ENCODE measurements at regions not wholly inside any gene's neighbourhood (a gene's known extent, or its start where the extent isn't known, plus 50 kb on each side); places are given as distances from the start of the nearest gene placed in this dataset.

GRCh38 chr5:104418056-104418455 lies 855.5 kb upstream of the NUDT12 start:
- TF ChIP-seq CTCF (IDR thresholded peaks at IDR 0.05): no peak
- no peak for TF ChIP-seq POLR2A (IDR thresholded peaks at IDR 0.05)
- TF ChIP-seq POLR2AphosphoS5 (IDR thresholded peaks at IDR 0.05): no peak
- TF ChIP-seq EP300 (IDR thresholded peaks at IDR 0.05): no peak

Measured in stomach (tissue), 4 donors.